B cell (primary cell): ENCODE measurements at regions not wholly inside any gene's neighbourhood (a gene's known extent, or its start where the extent isn't known, plus 50 kb on each side); places are given as distances from the start of the nearest gene placed in this dataset.

ENCODE experiments used
- ATAC-seq: fragments of 200-7000 bp; cut with Tn5 transposase; one replicate; pipeline ENCODE4 v1.10.0; 2021; ENCODE audit warnings: low read depth, mild to moderate bottlenecking, moderate number of reproducible peaks, moderate library complexity
- CTCF ChIA-PET: fragments of 350-600 bp; sonication (Branson Sonifier 250); formaldehyde crosslinking; loops from one replicate; lab custom pipeline; 2021; ENCODE audit warnings: antibody characterized with exemption, inconsistent platforms; lab: Charles Lee
- POLR2A ChIA-PET: fragments of 350-600 bp; sonication (Branson Sonifier 250); formaldehyde crosslinking; loops from one replicate; lab custom pipeline; 2021; ENCODE audit warnings: antibody characterized with exemption; lab: Charles Lee
- DNase-seq: peaks from one replicate; pipeline ENCODE4 v3.0.0; 2013
- H2AFZ ChIP-seq: 2 replicates; pipeline ENCODE4 v1.6.1; 2012; ENCODE audit warnings: mild to moderate bottlenecking, low read depth, low read length; ENCODE audit not compliant: insufficient read depth, poor library complexity, severe bottlenecking
- H3K27ac ChIP-seq, 2 donors: 1 replicate in 1 of 2; 2 replicates in 1 of 2; pipeline ENCODE4 v1.5.1; 2012 to 2013; ENCODE audit warnings: low read length in 2 of 2, mild to moderate bottlenecking in 2 of 2, moderate library complexity in 1 of 2
- H3K27me3 ChIP-seq, 4 experiments: fragments of 200-600 bp in 1 of 4; sonication (generic) in 1 of 4; replicated peaks in 1 of 4; 1 replicate in 2 of 4; 2 replicates in 2 of 4; pipeline versions ENCODE4 v1.6.1 to v1.7.0; 2013 to 2016; ENCODE audit warnings: low read length in 3 of 4, mild to moderate bottlenecking in 2 of 4, mixed read lengths in 1 of 4, moderate library complexity in 1 of 4; ENCODE audit not compliant: insufficient read depth in 4 of 4, control insufficient read depth in 3 of 4; ENCODE audit errors: control extremely low read depth in 1 of 4
- H3K36me3 ChIP-seq, 2 experiments: replicated peaks in 1 of 2; 1 replicate in 1 of 2; 2 replicates in 1 of 2; pipeline versions ENCODE4 v1.6.1 to v1.7.1; 2013; ENCODE audit warnings: low read length in 1 of 2; ENCODE audit not compliant: insufficient read depth in 2 of 2, control insufficient read depth in 1 of 2; ENCODE audit errors: control extremely low read depth in 1 of 2, extremely low read depth in 1 of 2
- H3K4me1 ChIP-seq, 2 donors: fragments of 200-600 bp in 1 of 2; sonication (generic) in 1 of 2; 1 replicate in 1 of 2; 2 replicates in 1 of 2; pipeline versions ENCODE4 v1.5.1 to v1.6.1; 2013 to 2017; ENCODE audit warnings: low read length in 2 of 2; ENCODE audit not compliant: control insufficient read depth in 2 of 2, insufficient read depth in 2 of 2
- H3K4me2 ChIP-seq: replicated peaks from 2 replicates; pipeline ENCODE3; 2012; ENCODE audit warnings: mild to moderate bottlenecking, low read depth, low read length; ENCODE audit not compliant: poor library complexity, severe bottlenecking
- H3K4me3 ChIP-seq, 5 experiments: fragments of 200-600 bp in 1 of 5; sonication (generic) in 1 of 5; 1 replicate in 3 of 5; 2 replicates in 2 of 5; pipeline versions ENCODE4 v1.5.1 to v1.7.0; 2011 to 2016; ENCODE audit warnings: low read length in 4 of 5, mild to moderate bottlenecking in 4 of 5, low read depth in 2 of 5, control low read depth in 1 of 5, moderate library complexity in 1 of 5; ENCODE audit not compliant: insufficient read depth in 1 of 5; ENCODE audit errors: control extremely low read depth in 1 of 5, extremely low read depth in 1 of 5
- H3K79me2 ChIP-seq: fragments of 200-600 bp; sonication (generic); one replicate; pipeline ENCODE4 v1.6.0; 2016; ENCODE audit warnings: low read length; ENCODE audit not compliant: control insufficient read depth, insufficient read depth
- H3K9ac ChIP-seq: fragments of 200-600 bp; sonication (generic); 2 replicates; pipeline ENCODE4 v1.6.1; 2017; ENCODE audit warnings: mild to moderate bottlenecking, low read length, moderate library complexity
- H3K9me3 ChIP-seq, 3 donors: one replicate each; pipeline versions ENCODE4 v1.6.1 to v1.7.1; 2013; ENCODE audit warnings: low read length in 2 of 3; ENCODE audit not compliant: control insufficient read depth in 2 of 3, insufficient read depth in 1 of 3; ENCODE audit errors: control extremely low read depth in 1 of 3
- H4K20me1 ChIP-seq: 2 replicates; pipeline ENCODE4 v1.6.0; 2012; ENCODE audit warnings: mild to moderate bottlenecking, low read length; ENCODE audit not compliant: insufficient read depth, control insufficient read depth, poor library complexity, severe bottlenecking
- H3K27ac Mint-ChIP-seq: one replicate; pipeline ENCODE4 v1.8.0; 2021; ENCODE audit warnings: mixed read lengths
- H3K27me3 Mint-ChIP-seq: one replicate; pipeline ENCODE4 v1.8.0; 2021; ENCODE audit warnings: mixed read lengths
- H3K4me1 Mint-ChIP-seq: one replicate; pipeline ENCODE4 v1.8.0; 2021; ENCODE audit warnings: mixed read lengths
- H3K4me3 Mint-ChIP-seq: one replicate; pipeline ENCODE4 v1.8.0; 2021; ENCODE audit warnings: mixed read lengths
- H3K9me3 Mint-ChIP-seq: one replicate; pipeline ENCODE4 v1.8.0; 2022; ENCODE audit warnings: mixed read lengths; ENCODE audit not compliant: insufficient read depth
- CTCF ChIP-seq: fragments of 200-600 bp; IDR thresholded peaks from one replicate; pipeline ENCODE4 v1.8.0; 2022; ENCODE audit warnings: antibody characterized with exemption, mild to moderate bottlenecking
- EZH2 ChIP-seq: IDR thresholded peaks from 2 replicates; pipeline ENCODE4 v1.6.1; 2012; ENCODE audit warnings: borderline replicate concordance, low read depth, mild to moderate bottlenecking, moderate library complexity, low read length; ENCODE audit not compliant: insufficient read depth, poor library complexity, severe bottlenecking
- WGBS: methylation state at CpG from one replicate; pipeline ENCODE4 v1.1.5; 2013; ENCODE audit warnings: missing lambda C conversion rate; ENCODE audit not compliant: insufficient coverage; 5-methylcytosine and 5-hydroxymethylcytosine counted together
- intact Hi-C: fragments of 100-400 bp; cut with micrococcal nuclease; formaldehyde crosslinking; loops from one replicate; pipeline ENCODE4 v1.10.0; 2022

- H3K4me3 Mint-ChIP-seq: no peak overlapping the region
- intact Hi-C loops: no loop called here
- H3K4me2 ChIP-seq: no peak overlapping the region
- DNase-seq: no peak
- no peaks in the 10 kb centered on the region for H3K36me3 ChIP-seq
- no peaks in the 10 kb centered on the region for H4K20me1 ChIP-seq
- no peak for ATAC-seq
- H3K27me3 Mint-ChIP-seq: no peaks in the 10 kb centered on the region
- H3K9ac ChIP-seq: no peak overlapping the region
- H3K27ac ChIP-seq: no peak overlapping the region
- no peaks in the 10 kb centered on the region for H3K4me1 Mint-ChIP-seq
- no peaks in the 10 kb centered on the region for H3K9me3 Mint-ChIP-seq
- POLR2A ChIA-PET: no interaction called here
- H3K9me3 ChIP-seq: no peaks in the 10 kb centered on the region
- H2AFZ ChIP-seq: no peak overlapping the region
- H3K79me2 ChIP-seq: no peaks in the 10 kb centered on the region
- no peaks in the 10 kb centered on the region for H3K4me1 ChIP-seq
- no CpG with 5 or more reads among the region's 1 CpG for WGBS
- CTCF ChIA-PET: no interaction called here
- no peaks in the 10 kb centered on the region for H3K27me3 ChIP-seq
- H3K27ac Mint-ChIP-seq: no peak overlapping the region
- TF ChIP-seq EZH2 (no peak), CTCF (no peak)
- H3K4me3 ChIP-seq: no peak overlapping the region
Measured at GRCh38 chr6:120202878-120203277, 853.3 kb upstream of the MAN1A1 start.

- no peaks in the 10 kb centered on the region for H3K27me3 Mint-ChIP-seq
- Histone ChIP-seq H3K4me1 (no peaks in the 10 kb centered on the region), H4K20me1 (no peaks in the 10 kb centered on the region), H3K27me3 (no peaks in the 10 kb centered on the region), H3K4me3 (no peak overlapping the region), H3K36me3 (no peaks in the 10 kb centered on the region), H3K9ac (no peak overlapping the region), H3K79me2 (no peaks in the 10 kb centered on the region), H3K4me2 (no peak overlapping the region), H3K27ac (no peak overlapping the region), H2AFZ (no peak overlapping the region), H3K9me3 (no peaks in the 10 kb centered on the region)
- no peaks in the 10 kb centered on the region for H3K9me3 Mint-ChIP-seq
- no peaks in the 10 kb centered on the region for H3K4me1 Mint-ChIP-seq
- no peak for DNase-seq
- TF ChIP-seq EZH2: no peak
- no peak for TF ChIP-seq CTCF
- intact Hi-C loops: no loop called here
- ChIA-PET CTCF (no interaction called here), POLR2A (no interaction called here)
- 83% methylated on average over 1 of the region's 2 CpGs for WGBS
- no peak overlapping the region for H3K4me3 Mint-ChIP-seq
- no peak for ATAC-seq
- no peak overlapping the region for H3K27ac Mint-ChIP-seq
Measured at GRCh38 chr6:120200853-120201252, 851.3 kb upstream of the MAN1A1 start.
